BE2C (cell line): ENCODE measurements at regions not wholly inside any gene's neighbourhood (a gene's known extent, or its start where the extent isn't known, plus 50 kb on each side); places are given as distances from the start of the nearest gene placed in this dataset.

Experiments used
- DNase-seq: peaks from one replicate; pipeline ENCODE4 v3.0.0-alpha.2; 2020
- H3K27me3 ChIP-seq: fragments of 250-450 bp; sonication (Bioruptor Pico); 2 replicates; pipeline ENCODE4 v1.5.1; 2020; ENCODE audit warnings: mild to moderate bottlenecking
- H3K36me3 ChIP-seq: fragments of 250-450 bp; sonication (Bioruptor Pico); 2 replicates; pipeline ENCODE4 v1.5.1; 2020; ENCODE audit warnings: mild to moderate bottlenecking
- H3K4me1 ChIP-seq: fragments of 250-450 bp; sonication (Bioruptor Pico); 2 replicates; pipeline ENCODE4 v1.5.1; 2020
- H3K4me3 ChIP-seq: 2 replicates; pipeline ENCODE4 v1.5.1; 2011; ENCODE audit warnings: low read depth, low read length
- H3K9me3 ChIP-seq: fragments of 250-450 bp; sonication (Bioruptor Pico); 2 replicates; pipeline ENCODE4 v1.5.1; 2020
- CTCF ChIP-seq: IDR thresholded peaks from 2 replicates; pipeline ENCODE4 v1.5.1; 2012; ENCODE audit warnings: mild to moderate bottlenecking, low read depth, low read length

- Histone ChIP-seq H3K27me3 (no peaks in the 10 kb centered on the region), H3K36me3 (no peaks in the 10 kb centered on the region), H3K4me3 (no peak overlapping the region), H3K4me1 (no peaks in the 10 kb centered on the region), H3K9me3 (no peaks in the 10 kb centered on the region)
- no peak for DNase-seq
- TF ChIP-seq CTCF, result no peak
Measured at GRCh38 chr10:3445648-3446047, 273.1 kb upstream of the PITRM1 start.

GRCh38 chr10:3442451-3442990, 269.9 kb upstream of the PITRM1 start:
- Histone ChIP-seq H3K4me1 (no peaks in the 10 kb centered on the region), H3K4me3 (no peak overlapping the region), H3K36me3 (no peaks in the 10 kb centered on the region), H3K9me3 (no peaks in the 10 kb centered on the region), H3K27me3 (no peaks in the 10 kb centered on the region)
- no peak for TF ChIP-seq CTCF
- DNase-seq, result no peak

GRCh38 chr10:3439183-3439582, 266.6 kb upstream of the PITRM1 start:
- Histone ChIP-seq H3K4me3 (no peak overlapping the region), H3K27me3 (no peaks in the 10 kb centered on the region), H3K9me3 (no peaks in the 10 kb centered on the region), H3K4me1 (no peaks in the 10 kb centered on the region), H3K36me3 (no peaks in the 10 kb centered on the region)
- no peak for DNase-seq
- no peak for TF ChIP-seq CTCF

- no peaks in the 10 kb centered on the region for H3K4me1 ChIP-seq
- DNase-seq, result no peak
Measured at GRCh38 chr10:3438606-3439005, 266.0 kb upstream of the PITRM1 start.

GRCh38 chr10:3435671-3436070, 263.1 kb upstream of the PITRM1 start:
- H3K4me1 ChIP-seq, result no peaks in the 10 kb centered on the region
- no peak for TF ChIP-seq CTCF
- H3K27me3 ChIP-seq, result no peaks in the 10 kb centered on the region
- no peak overlapping the region for H3K4me3 ChIP-seq
- H3K9me3 ChIP-seq, result no peaks in the 10 kb centered on the region
- DNase-seq, result no peak
- no peaks in the 10 kb centered on the region for H3K36me3 ChIP-seq

More at GRCh38 chr10:3438606-3439005, 266.0 kb upstream of the PITRM1 start:
- Histone ChIP-seq H3K9me3 (no peaks in the 10 kb centered on the region), H3K27me3 (no peaks in the 10 kb centered on the region), H3K36me3 (no peaks in the 10 kb centered on the region), H3K4me3 (no peak overlapping the region)
- TF ChIP-seq CTCF, result no peak

GRCh38 chr10:3433988-3434387, 261.4 kb upstream of the PITRM1 start:
- H3K4me1 ChIP-seq, result no peaks in the 10 kb centered on the region
- H3K9me3 ChIP-seq, result no peaks in the 10 kb centered on the region
- H3K4me3 ChIP-seq, result no peak overlapping the region
- no peaks in the 10 kb centered on the region for H3K36me3 ChIP-seq
- DNase-seq, result no peak
- no peaks in the 10 kb centered on the region for H3K27me3 ChIP-seq
- no peak for TF ChIP-seq CTCF
